Fibroblast of peridontal ligament (primary cell): ENCODE measurements at regions not wholly inside any gene's neighbourhood (a gene's known extent, or its start where the extent isn't known, plus 50 kb on each side); places are given as distances from the start of the nearest gene placed in this dataset.

Experiments used
- DNase-seq: peaks from one replicate; pipeline ENCODE4 v3.0.0-alpha.2; 2010; ENCODE audit errors: extremely low read depth

DNA sequence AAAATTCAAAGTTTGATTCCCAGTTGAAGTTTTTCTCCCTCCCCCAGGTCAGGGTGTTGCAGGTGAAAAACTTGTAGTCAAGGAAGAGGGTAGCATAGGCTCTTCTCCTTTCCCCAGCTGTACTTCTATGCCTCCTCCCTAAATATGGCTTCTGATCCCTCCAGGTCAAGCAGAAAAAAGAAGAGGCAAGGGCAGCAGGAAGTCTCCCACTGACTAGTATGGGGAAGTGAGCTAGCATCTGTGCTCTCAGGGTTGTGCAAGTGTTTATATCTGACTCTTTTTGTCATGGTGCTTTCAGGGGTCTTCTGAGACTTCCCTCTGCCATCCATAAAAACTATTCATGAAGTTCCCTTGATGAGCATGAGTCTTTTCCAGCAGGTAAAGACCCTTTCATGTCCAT is 76.0 kb downstream of the ATPSCKMT start:
- DNase-seq: no peak

DNA sequence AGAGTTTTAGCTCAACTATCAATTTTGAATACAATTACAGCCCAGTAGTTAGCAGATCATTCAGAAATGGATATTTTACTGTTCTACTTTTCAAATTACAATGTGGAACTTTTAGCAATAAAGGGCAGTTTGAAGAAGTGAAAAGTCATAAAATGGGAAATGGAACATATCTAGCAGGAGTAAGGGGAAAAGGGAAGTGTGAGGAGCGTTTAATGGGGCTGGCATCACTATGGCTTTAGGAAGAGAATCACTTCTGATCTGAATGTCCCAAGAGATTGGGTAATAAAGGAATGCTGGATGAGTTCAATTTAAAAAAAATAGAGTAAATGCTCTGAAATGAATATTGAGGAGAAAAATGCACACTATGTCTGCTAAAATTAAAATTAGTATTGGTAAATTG is 77.4 kb downstream of the ATPSCKMT start:
- no peak for DNase-seq

DNA sequence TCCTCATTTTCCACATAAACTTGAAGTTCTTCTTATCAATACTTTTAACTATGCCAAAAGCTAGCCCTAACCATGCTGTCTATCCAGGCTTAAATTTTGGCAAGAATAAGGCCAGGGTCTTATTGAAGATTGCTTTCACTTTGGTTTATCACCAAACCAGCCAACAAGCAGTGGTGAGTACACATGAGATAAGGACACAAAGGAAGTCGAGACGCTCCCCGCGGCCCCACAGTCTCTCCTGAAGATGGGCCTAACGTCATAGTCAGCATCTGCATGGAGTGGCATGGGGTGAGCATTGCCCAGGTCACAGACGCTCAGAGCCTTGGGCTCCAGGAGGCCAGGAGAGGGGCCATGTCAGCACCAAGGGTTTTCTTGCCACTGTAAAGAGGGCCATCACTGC is 80.3 kb downstream of the ATPSCKMT start:
- DNase-seq: no peak

DNA sequence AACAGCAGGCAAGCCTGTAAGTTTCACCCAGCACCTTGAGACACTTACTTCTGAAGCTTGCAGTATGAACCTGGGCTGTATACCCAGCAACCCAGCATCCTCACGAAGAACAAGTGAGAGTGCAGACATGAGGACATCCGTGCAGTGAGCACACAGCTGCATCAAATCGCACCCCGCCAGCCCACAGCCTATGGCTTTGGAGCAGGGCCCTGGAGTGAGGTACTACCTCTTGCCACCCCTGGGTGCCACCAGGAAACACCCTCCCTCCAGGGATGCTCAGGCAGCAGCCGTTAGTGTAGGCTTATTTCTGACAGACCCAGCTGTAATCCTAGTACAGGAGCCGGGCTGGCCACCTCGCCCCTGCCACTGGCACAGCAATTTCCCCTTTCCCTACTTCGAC is 81.4 kb downstream of the ATPSCKMT start:
- DNase-seq: no peak

DNA sequence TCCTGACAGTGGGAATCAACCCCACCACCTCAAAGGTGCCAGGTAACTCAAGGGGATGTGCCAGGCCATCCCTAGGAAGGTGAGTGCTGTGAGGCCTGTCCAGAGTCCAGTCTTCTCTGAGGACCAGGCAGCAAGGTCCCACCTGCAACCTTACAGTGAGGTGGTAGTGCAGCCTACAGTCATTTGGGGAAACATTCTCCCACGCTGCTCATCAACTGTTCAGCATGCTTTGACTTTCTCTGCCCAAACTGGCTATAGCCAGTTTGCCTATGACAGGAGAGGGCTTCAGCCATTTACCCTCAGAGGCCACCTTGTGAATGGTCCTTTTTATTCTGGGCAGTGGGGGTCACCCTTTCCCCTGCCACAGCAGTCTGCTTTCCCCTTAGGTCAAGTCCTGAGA is 81.9 kb downstream of the ATPSCKMT start:
- DNase-seq: no peak

DNA sequence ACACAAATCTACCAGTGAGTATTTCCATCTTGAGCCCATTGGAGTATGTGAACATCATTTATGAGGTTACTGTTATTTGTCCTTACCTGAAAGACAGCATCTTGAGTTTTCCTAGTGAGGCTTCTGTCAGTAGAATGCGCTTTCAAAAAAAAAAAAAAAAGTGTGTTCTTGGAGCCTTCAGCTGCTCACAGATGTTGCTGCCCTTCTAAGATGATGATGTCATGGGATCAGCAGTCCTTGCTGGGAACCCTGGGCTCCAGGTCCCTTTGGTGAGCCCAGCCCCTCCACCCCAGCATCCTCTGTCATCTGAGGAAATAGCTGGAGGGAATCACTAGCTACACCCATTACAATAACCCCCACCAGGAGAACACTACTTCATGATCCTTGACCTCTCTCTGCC is 83.3 kb downstream of the ATPSCKMT start:
- no peak for DNase-seq

DNA sequence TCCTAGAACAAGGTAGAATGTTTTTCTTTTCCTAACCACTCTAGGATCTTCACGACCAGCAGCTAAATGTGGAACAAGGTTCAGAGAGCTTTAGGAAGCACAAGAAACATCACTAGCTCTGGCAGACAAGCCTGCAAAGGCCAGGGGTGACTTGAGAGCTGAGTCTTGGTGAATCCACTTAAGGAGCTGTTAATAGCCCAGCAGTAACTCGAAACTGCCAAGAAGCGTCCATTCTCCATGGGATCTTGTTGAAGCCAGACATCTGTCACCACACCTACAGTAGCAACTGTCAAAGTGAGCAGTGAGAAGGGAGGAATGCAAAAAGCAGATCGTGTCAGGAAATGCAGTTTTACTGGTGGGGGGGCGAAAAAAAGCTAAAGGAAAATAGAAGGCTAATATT is 87.2 kb downstream of the ATPSCKMT start:
- no peak for DNase-seq

DNA sequence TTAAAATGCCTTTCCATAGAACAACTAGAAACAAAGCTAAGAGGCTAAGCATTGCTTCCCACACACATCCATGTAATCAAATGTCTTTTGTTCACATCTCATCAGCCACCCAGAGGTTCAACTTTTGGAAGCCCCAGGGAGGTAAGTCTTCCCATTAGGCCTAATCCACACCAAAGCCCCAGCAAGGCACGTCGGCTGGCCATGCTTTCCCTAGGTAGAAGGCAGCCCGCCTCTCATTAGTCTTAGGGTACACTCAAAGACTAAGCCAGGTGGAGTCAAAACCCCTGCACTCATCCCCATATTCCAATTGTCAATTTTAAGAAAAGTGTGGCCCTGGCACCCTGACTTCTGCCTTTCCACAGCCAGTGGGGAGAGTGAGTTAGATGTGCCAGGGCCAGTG is 87.9 kb downstream of the ATPSCKMT start:
- no peak for DNase-seq

DNA sequence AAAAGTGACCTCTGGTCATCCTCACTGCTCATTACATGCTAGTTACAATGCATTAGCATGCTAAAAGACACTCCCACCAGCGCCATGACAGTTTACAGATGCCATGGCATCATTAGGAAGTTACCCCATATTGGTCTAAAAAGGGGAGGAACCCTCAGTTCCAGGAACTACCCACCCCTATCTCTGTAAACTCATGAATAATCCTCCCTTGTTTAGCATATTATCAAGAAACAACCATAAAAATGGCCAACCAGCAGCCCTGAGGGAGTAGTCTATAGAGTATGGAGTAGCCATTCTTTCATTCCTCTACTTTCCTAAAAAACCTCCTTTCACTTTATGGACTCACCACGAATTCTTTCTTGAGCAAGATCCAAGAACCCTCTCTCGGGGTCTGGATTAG is 89.4 kb downstream of the ATPSCKMT start:
- no peak for DNase-seq

DNA sequence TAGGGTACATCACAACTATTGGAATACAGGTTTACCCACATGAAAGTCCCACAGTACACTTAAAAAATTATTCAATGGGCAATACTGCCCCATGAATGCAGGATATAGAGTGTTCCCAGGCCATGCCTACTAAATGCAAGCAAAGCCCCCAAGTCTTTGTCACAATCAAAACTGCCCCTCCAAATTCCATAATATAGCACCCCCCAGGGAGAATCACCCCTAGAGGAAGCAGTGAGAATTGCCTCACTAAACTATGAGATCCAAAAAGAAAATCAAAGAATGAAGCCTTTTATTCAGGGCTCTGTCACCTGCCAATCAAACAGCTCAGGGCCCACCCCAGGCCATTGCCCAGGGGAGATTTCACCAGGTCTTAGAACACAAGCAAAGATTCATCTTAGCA is 90.8 kb downstream of the ATPSCKMT start:
- DNase-seq: no peak

DNA sequence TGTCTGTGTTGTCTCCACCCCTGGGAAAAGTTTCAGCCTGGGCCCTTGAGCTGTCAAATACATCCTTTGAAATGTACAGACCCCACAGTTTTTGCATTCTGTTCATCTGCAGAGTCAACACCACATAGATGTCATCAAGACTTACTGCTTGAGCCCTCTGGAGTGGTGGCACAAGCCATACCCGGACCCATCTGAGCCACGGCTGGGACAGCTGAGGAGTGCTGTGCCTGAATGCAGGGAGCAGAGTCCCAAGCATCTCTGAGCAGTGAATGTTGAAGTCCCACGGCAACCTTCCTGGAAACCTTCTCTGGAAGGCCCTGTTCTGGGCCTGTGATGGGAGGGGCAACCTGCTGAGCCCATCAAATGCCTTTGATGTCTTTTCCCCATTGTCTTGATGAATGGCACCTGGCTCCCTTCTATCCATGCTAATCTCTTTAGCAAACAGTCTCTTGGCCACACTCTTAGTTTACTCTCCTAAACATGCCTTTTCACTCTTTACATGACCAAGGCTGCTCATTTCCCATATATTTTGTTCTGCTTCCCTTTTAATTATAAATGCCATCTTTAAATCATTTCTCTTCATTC is 92.5 kb downstream of the ATPSCKMT start:
- DNase-seq: no peak

DNA sequence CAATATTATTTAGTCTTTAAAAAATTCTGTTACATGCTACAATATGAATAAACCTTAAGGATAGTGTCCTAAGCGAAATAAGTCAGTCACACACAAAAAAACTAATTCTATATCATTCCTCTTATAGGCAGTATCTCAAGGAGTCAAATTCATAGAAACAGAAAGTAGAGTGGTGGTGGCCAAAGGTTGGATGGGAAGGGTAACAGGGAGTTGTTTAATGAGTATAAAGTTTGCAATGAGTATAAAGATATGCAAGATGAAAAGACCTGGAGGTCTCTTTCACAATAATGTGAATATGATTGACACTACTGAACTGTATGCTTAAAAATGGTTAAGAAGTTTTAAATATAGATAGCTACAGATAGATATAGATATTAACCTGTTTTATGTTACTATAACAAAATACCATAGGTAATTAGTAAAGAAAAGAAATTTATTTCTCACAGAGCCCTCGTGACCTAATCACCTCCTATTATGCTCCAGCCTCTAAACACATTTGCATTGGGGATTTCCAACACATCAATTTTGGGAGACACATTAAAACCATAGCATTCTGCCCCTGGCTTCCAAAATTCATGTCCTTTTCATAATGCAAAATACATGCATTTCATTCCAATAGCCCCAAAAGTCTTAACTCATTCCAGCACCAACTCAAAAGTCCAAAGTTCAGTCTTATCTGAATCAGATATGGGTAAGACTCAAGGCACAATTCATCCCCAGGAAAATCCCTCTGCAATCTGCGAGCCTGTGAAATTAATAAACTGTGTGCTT is 93.6 kb downstream of the ATPSCKMT start:
- no peak for DNase-seq

DNA sequence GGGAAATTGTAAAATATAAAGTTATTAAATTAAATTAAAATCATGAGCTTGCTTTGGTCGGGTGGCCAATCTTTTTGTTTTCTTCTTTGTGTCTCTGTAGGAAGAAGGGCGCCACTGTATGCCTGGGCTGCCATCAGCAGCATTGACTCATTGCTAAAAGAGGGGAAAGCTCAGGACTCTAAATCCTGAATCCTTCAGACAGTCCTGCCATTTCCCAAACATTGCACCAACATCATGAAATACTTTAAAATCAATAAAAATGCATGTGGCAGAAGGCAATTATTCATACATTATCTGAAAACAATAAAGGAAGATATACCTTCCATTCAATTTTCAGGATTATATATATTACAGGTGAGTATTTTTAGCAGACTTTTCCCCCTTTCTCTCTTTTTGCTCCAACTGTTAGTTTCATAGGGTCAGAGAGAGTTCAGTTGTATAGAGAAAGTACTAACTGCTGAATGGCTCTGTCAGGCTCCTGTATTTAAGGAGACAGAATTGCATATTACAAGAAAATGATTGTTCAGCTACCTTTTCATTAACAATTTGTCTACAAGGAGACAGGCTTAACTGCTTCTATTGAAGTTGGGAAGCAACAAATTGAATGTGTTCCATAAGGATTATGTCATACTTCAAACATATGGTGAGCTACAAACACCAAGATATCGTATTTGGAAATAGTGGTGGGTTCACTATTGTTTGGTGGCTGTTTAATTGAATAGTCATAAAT is 95.7 kb downstream of the ATPSCKMT start:
- no peak for DNase-seq

DNA sequence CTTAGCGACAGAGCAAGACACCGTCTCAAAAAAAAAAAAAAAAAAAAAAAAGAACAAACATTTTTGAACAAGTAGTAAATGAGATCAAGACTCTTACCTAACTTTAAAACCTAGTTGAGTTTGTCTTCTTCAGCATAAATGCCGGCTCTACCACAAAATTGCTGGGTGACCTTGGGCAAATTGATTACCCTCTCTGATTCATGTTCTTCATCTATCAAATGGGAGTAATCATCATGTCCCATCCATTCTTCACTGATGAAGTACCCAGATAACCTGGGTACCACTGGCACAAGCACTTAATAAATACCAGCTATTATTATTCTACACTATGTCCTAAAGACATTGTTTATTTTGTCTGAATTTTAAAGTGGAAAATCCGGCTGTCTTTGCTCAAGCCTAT is 96.3 kb downstream of the ATPSCKMT start:
- no peak for DNase-seq

DNA sequence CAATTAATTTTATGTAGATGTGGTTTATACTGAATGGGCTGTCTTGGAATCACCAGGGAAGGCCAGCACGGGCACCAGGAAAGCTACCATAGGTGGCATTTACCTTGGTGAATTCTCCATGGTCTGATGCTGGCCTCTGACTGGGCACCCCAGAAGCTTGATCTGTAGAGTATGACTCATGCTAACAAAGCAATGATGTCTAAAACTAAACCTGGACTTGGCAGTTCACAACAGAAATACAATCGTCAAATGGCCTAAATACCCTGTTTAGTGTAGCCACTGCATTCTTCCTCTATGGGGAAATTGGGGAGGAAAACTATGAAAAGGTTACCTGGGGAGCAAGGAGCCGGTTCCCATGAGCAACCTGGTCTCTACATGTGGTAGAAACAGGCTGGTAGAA is 98.0 kb downstream of the ATPSCKMT start:
- peak; percentile 11 for DNase-seq

DNA sequence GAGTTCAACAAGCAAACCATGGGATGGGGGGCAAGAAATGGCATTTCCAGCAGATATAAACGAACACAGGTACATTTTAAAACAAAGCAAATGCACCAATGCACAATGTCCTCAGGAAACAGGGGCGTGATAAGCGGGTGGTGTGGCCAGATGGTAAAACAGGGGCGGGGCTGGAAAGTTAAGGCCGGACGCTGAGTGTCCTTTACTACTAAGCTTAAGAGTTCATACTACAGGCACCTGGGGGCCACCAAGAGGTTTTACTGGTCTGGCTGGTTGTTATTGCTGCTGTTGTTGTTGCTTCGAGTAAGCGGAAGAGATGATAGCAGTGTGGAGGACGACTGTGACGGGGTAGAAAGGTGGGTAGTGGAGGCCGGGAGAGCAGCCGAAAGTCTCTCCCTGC is 99.8 kb downstream of the ATPSCKMT start:
- no peak for DNase-seq

DNA sequence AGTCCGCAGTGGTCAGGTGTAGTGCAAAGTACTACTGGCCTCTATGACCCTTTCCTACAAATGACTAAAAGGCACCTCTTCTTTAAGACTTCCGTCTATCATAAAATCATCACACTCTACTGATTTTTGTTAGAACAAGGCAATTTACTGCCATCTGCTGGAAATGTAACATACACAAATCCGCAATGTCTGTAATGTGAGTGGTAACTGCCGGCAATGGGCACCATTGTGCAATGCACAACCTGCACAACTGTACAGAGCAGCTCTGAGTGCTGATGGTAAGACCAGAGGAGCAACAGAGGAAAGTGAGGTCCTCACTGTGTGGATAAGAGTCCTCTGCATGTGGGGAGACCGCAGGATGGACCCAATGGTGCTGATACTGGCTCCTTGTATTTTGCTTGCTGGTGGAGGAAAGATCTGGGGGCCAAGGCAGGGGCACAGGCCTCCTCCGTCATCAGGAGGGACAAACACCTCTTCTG is 103.7 kb downstream of the ATPSCKMT start:
- peak; percentile 83 for DNase-seq

DNA sequence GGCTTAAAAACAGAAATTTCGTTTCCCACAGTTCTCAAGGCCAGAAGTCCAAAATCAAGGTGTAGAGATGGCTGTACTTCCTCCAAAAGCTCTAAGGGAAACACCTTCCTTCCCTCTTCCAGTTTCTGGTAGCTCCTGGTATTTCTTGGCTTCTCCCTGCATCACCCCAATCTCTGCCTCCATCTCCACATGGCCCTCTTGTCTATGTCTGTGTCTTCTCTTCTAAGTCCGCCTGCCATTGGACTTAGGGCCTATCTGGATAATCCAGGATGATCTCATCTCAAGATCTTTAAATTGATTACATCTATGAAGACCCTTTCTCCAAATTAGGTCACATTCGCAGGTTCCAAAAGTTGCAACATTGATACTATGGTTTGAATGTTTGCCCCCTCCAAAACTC is 105.6 kb downstream of the ATPSCKMT start:
- no peak for DNase-seq

DNA sequence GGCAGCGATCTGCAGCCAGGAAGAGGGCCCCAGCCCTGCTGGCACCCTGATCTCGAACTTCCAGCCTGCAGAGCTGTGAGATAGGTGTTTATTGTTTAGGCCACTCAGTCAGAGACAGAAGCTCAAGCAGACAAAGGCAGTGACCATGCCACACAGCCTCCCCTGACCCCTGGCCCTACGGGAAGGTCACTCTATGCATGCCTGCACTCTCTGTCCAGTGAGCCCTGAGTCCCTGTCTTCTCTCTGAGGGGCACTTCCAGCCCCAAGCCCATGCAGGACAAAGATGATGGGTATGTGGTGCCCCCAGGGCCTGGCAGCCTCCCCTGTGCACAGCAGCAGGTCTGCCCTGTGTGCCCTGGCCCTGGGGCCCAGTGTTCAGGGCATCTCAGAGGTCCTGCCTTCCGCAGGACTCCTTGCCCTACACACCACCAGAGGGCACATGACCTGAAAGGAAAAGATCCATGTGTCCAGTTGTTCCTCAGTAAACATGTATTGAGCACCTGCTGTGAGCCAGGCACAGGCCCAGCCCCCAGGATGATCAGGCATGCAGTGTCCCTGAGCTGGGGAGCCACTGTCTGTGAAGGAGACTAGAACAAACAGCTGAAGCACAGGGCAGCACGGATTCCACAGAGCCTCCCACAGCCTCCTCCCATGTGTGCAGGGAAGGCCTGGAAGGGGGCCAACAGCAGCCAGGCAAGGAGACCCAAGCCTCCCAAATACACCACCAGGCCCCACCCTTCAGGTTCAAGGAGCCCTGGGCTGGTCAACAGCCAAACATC is 109.3 kb downstream of the ATPSCKMT start:
- DNase-seq: no peak

DNA sequence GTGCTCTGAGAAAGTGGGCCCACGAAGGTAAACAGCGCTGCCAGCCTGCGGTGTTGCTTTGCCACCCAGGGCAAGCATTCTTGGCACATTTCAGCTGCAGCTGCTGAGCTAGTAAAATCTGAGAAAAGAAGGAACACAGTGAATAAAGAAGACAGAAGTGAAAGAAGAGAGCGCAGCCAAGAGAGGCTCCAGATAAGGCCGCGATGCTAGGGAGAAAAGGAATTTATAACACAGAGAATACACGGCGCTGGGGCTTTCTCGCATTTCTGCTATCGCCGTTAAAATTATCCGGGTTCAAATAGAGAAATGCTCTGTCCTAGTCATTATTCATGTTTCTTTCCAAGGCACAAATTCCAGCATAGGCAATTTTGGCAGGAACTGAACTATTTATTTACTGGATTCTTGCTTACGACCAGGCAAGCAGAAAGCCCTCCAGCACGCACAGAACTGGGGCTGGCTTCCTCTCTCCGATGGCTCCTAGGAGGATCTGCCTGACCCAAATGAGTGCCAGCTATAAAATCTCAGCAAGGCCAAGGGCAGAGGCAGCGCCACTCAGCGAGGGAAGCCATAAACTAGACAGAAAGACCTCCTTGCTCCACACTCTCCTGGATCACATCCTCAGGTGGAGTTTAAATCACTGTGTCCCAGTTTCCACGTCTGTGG is 111.2 kb downstream of the ATPSCKMT start:
- peak; percentile 39 for DNase-seq

DNA sequence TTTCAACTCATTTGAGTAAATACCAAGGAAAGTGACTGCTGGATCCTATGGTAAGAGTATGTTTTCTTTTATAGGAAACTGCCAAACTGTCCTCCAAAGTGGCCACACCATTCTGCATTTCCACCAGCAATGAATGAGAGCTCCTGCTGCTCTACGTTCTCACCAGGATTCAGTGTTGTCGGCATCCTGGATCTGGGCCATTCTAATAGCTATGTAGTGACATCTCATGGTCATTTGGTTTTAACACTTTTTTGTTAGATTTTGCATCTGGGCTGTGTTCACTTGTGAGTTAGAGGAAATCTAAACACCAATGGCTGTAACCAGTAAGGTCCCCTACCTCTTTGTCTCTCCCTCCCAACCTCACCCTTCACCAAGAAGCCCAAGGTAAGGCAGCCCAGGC is 115.9 kb downstream of the ATPSCKMT start:
- peak; percentile 16 for DNase-seq

DNA sequence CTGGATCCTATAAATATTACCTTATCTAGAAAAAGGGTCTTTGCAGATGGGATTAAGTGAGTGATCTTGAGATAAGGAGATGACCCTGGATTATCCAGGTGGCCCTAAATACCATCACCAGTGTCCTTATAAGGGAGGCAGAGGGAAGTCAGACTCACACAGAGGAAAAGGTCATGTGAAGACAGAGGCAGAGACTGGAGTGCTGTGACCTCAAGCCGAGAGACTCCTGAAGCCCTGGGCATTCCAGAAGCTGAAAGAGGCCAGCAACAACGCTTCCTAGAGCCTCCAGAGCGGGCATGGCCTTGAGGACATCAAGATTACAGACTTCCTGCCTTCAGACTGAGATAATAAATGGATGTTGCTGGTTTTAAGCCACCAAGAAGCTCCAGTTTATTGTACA is 118.8 kb downstream of the ATPSCKMT start:
- no peak for DNase-seq
